PC-3 (cell line): ENCODE measurements at regions not wholly inside any gene's neighbourhood (a gene's known extent, or its start where the extent isn't known, plus 50 kb on each side); places are given as distances from the start of the nearest gene placed in this dataset.

Source experiments
- ATAC-seq: fragments of 200-7000 bp; cut with Tn5 transposase; 2 replicates; pipeline ENCODE4 v1.9.1; 2020; ENCODE audit warnings: mild to moderate bottlenecking, moderate library complexity
- BruUV-seq: library from RNA; stranded (reverse); fragments of 400-500 nt; replicated peaks from 2 replicates; lab custom pipeline; 2021; lab: Mats Ljungman, UMichigan
- CTCF ChIA-PET: fragments of 300-600 bp; sonication (Branson Sonifier 250); formaldehyde crosslinking; loops from one replicate; lab custom pipeline; 2022; ENCODE audit warnings: antibody characterized with exemption; lab: Charles Lee
- POLR2A ChIA-PET: fragments of 300-600 bp; sonication (Branson Sonifier 250); formaldehyde crosslinking; loops from one replicate; lab custom pipeline; 2022; ENCODE audit warnings: antibody characterized with exemption; ENCODE audit not compliant: unreplicated experiment; lab: Charles Lee
- DNase-seq: peaks from one replicate; pipeline ENCODE4 v3.0.0-alpha.2; 2015
- H2AFZ ChIP-seq: fragments of 300-600 bp; sonication (generic); 2 replicates; pipeline ENCODE4 v1.6.0; 2016; ENCODE audit warnings: antibody characterized with exemption, low read length
- H3F3A ChIP-seq: fragments of 300-600 bp; sonication (generic); one replicate; pipeline ENCODE4 v1.6.0; 2017; ENCODE audit warnings: antibody characterized with exemption, low read length, control low read depth, mild to moderate bottlenecking; ENCODE audit not compliant: unreplicated experiment
- H3K27ac ChIP-seq: fragments of 300-600 bp; sonication (generic); 2 replicates; pipeline ENCODE4 v1.5.1; 2016; ENCODE audit warnings: mild to moderate bottlenecking, low read length
- H3K27me3 ChIP-seq: fragments of 300-600 bp; sonication (generic); 2 replicates; pipeline ENCODE4 v1.6.1; 2016; ENCODE audit warnings: low read length, mixed read lengths
- H3K36me3 ChIP-seq: fragments of 300-600 bp; sonication (generic); 2 replicates; pipeline ENCODE4 v1.6.1; 2016; ENCODE audit warnings: low read depth, mixed run types, low read length, mixed read lengths
- H3K4me1 ChIP-seq: fragments of 300-600 bp; sonication (generic); 2 replicates; pipeline ENCODE4 v1.5.1; 2016; ENCODE audit warnings: low read length; ENCODE audit not compliant: insufficient read depth
- H3K4me2 ChIP-seq: fragments of 300-600 bp; sonication (generic); 2 replicates; pipeline ENCODE4 v1.6.0; 2016; ENCODE audit warnings: low read length
- H3K4me3 ChIP-seq: fragments of 300-600 bp; sonication (generic); 2 replicates; pipeline ENCODE4 v1.5.1; 2016; ENCODE audit warnings: mild to moderate bottlenecking, low read length, mixed read lengths
- H3K79me2 ChIP-seq: fragments of 300-600 bp; sonication (generic); 2 replicates; pipeline ENCODE4 v1.6.1; 2017; ENCODE audit warnings: low read length, mixed read lengths
- H3K9ac ChIP-seq: fragments of 300-600 bp; sonication (generic); 2 replicates; pipeline ENCODE4 v1.6.0; 2016; ENCODE audit warnings: mild to moderate bottlenecking, low read length
- H3K9me2 ChIP-seq: fragments of 300-600 bp; sonication (generic); replicated peaks from 2 replicates; pipeline ENCODE4 v1.6.1; 2016; ENCODE audit warnings: mixed run types, low read length, mixed read lengths
- H3K9me3 ChIP-seq: fragments of 300-600 bp; sonication (generic); 2 replicates; pipeline ENCODE4 v1.6.1; 2016; ENCODE audit warnings: low read length, mixed read lengths
- H4K20me1 ChIP-seq: fragments of 300-600 bp; sonication (generic); 2 replicates; pipeline ENCODE4 v1.6.1; 2016; ENCODE audit warnings: low read length, mixed read lengths
- CTCF ChIP-seq: fragments of 300-600 bp; sonication (generic); conservative IDR thresholded peaks from 2 replicates; pipeline ENCODE4 v1.5.1; 2017; ENCODE audit warnings: antibody characterized with exemption, low read depth, mild to moderate bottlenecking, low read length
- EZH2 ChIP-seq: fragments of 300-600 bp; sonication (generic); IDR thresholded peaks from one replicate; pipeline ENCODE4 v1.6.1; 2017; ENCODE audit warnings: antibody characterized with exemption, mild to moderate bottlenecking, low read length; ENCODE audit not compliant: unreplicated experiment
- EZH2phosphoT487 ChIP-seq: fragments of 300-600 bp; sonication (generic); IDR thresholded peaks from 2 replicates; pipeline ENCODE4 v1.6.1; 2018; ENCODE audit warnings: mild to moderate bottlenecking, antibody characterized with exemption, low read length, borderline replicate concordance
- intact Hi-C: fragments of 100-400 bp; cut with micrococcal nuclease; formaldehyde crosslinking; loops from 2 replicates; pipeline ENCODE4 v1.9.0; 2023

GRCh38 chr4:96145601-96146000, 305.7 kb downstream of the PDHA2 start:
- BruUV-seq, result no TSS peak
- no peaks in the 10 kb centered on the region for H4K20me1 ChIP-seq
- no peaks in the 10 kb centered on the region for H3K36me3 ChIP-seq
- no peak overlapping the region for H3K27ac ChIP-seq
- no peaks in the 10 kb centered on the region for H3K27me3 ChIP-seq
- H3F3A ChIP-seq, result no peaks in the 10 kb centered on the region
- CTCF ChIA-PET, result no interaction called here
- no peak overlapping the region for H2AFZ ChIP-seq
- H3K79me2 ChIP-seq, result no peaks in the 10 kb centered on the region
- no peak for ATAC-seq
- no peak overlapping the region for H3K9ac ChIP-seq
- DNase-seq, result no peak
- no peaks in the 10 kb centered on the region for H3K4me1 ChIP-seq
- intact Hi-C loops, result no loop called here
- H3K4me3 ChIP-seq, result no peak overlapping the region
- no peaks in the 10 kb centered on the region for H3K9me2 ChIP-seq
- H3K9me3 ChIP-seq, result no peaks in the 10 kb centered on the region
- no peak for TF ChIP-seq EZH2phosphoT487
- TF ChIP-seq CTCF, result no peak
- TF ChIP-seq EZH2, result no peak
- POLR2A ChIA-PET, result no interaction called here
- no peak overlapping the region for H3K4me2 ChIP-seq

- Histone ChIP-seq H3K36me3 (no peaks in the 10 kb centered on the region), H3K79me2 (no peaks in the 10 kb centered on the region), H3K9me2 (no peaks in the 10 kb centered on the region), H2AFZ (no peak overlapping the region), H3F3A (no peaks in the 10 kb centered on the region), H3K4me2 (no peak overlapping the region), H3K9ac (no peak overlapping the region), H4K20me1 (no peaks in the 10 kb centered on the region), H3K27me3 (no peaks in the 10 kb centered on the region), H3K4me3 (no peak overlapping the region), H3K27ac (no peak overlapping the region), H3K4me1 (no peaks in the 10 kb centered on the region), H3K9me3 (no peaks in the 10 kb centered on the region)
- CTCF ChIA-PET, result no interaction called here
- intact Hi-C loops, result no loop called here
- DNase-seq (no peak), ATAC-seq (no peak)
- POLR2A ChIA-PET, result no interaction called here
- BruUV-seq, result no TSS peak
- no peak for TF ChIP-seq EZH2phosphoT487
- no peak for TF ChIP-seq EZH2
- TF ChIP-seq CTCF, result no peak
Observed at GRCh38 chr4:96146686-96147085, 306.8 kb downstream of the PDHA2 start.

GRCh38 chr4:96149894-96150293, 310.0 kb downstream of the PDHA2 start:
- intact Hi-C loops, result no loop called here
- no peaks in the 10 kb centered on the region for H3F3A ChIP-seq
- no TSS peak for BruUV-seq
- no peak overlapping the region for H3K9ac ChIP-seq
- H3K9me3 ChIP-seq, result no peaks in the 10 kb centered on the region
- H3K36me3 ChIP-seq, result no peaks in the 10 kb centered on the region
- no peak overlapping the region for H3K4me2 ChIP-seq
- no peak for DNase-seq
- no peak overlapping the region for H2AFZ ChIP-seq
- CTCF ChIA-PET, result no interaction called here
- H4K20me1 ChIP-seq, result no peaks in the 10 kb centered on the region
- no peak for ATAC-seq
- no peaks in the 10 kb centered on the region for H3K27me3 ChIP-seq
- no peaks in the 10 kb centered on the region for H3K79me2 ChIP-seq
- H3K9me2 ChIP-seq, result no peaks in the 10 kb centered on the region
- POLR2A ChIA-PET, result no interaction called here
- H3K4me3 ChIP-seq, result no peak overlapping the region
- no peaks in the 10 kb centered on the region for H3K4me1 ChIP-seq
- H3K27ac ChIP-seq, result no peak overlapping the region
- no peak for TF ChIP-seq EZH2phosphoT487
- no peak for TF ChIP-seq CTCF
- no peak for TF ChIP-seq EZH2
